Chondrocyte (in vitro differentiated cells): ENCODE measurements at regions not wholly inside any gene's neighbourhood (a gene's known extent, or its start where the extent isn't known, plus 50 kb on each side); places are given as distances from the start of the nearest gene placed in this dataset.

Experiments used
- DNase-seq: peaks from one replicate; pipeline ENCODE4 v3.0.0; 2021; ENCODE audit warnings: mixed read lengths, low spot score
- H3K27ac Mint-ChIP-seq: one replicate; pipeline ENCODE4 v1.8.0; 2021; ENCODE audit warnings: mild to moderate bottlenecking, moderate library complexity, mixed read lengths; ENCODE audit not compliant: unreplicated experiment
- H3K27me3 Mint-ChIP-seq: 2 replicates; pipeline ENCODE4 v1.8.0; 2021; ENCODE audit warnings: low read depth, mixed read lengths
- H3K36me3 Mint-ChIP-seq: 2 replicates; pipeline ENCODE4 v1.8.0; 2021; ENCODE audit warnings: low read depth, mixed read lengths
- H3K4me1 Mint-ChIP-seq: 2 replicates; pipeline ENCODE4 v1.8.0; 2021; ENCODE audit warnings: low read depth, mild to moderate bottlenecking, mixed read lengths
- H3K4me3 Mint-ChIP-seq: one replicate; pipeline ENCODE4 v1.8.0; 2021; ENCODE audit warnings: mild to moderate bottlenecking, moderate library complexity, mixed read lengths; ENCODE audit not compliant: unreplicated experiment
- H3K9me3 Mint-ChIP-seq: 2 replicates; pipeline ENCODE4 v1.8.0; 2021; ENCODE audit warnings: low read depth, mixed read lengths
- CTCF ChIP-seq: fragments of 200-600 bp; sonication (generic); IDR thresholded peaks from 2 replicates; pipeline ENCODE4 v1.5.0; 2021; ENCODE audit warnings: antibody characterized with exemption, mild to moderate bottlenecking, moderate library complexity

GRCh38 chr2:45138904-45139303, 129.7 kb upstream of the SIX2 start:
- peaks cover under 1% of the 10 kb centered on the region for H3K9me3 Mint-ChIP-seq
- no peak for TF ChIP-seq CTCF
- peaks cover 11% of the 10 kb centered on the region for H3K4me1 Mint-ChIP-seq
- H3K36me3 Mint-ChIP-seq, result no peaks in the 10 kb centered on the region
- DNase-seq, result no peak
- no peak overlapping the region for H3K27ac Mint-ChIP-seq
- no peak overlapping the region for H3K4me3 Mint-ChIP-seq
- peaks cover 5% of the 10 kb centered on the region for H3K27me3 Mint-ChIP-seq

GRCh38 chr2:45137966-45138695, 128.9 kb upstream of the SIX2 start:
- H3K36me3 Mint-ChIP-seq, result no peaks in the 10 kb centered on the region
- peaks cover 2% of the 10 kb centered on the region for H3K9me3 Mint-ChIP-seq
- no peaks in the 10 kb centered on the region for H3K27me3 Mint-ChIP-seq
- H3K4me1 Mint-ChIP-seq, result peaks cover 14% of the 10 kb centered on the region
- H3K27ac Mint-ChIP-seq, result no peak overlapping the region
- TF ChIP-seq CTCF, result no peak
- no peak overlapping the region for H3K4me3 Mint-ChIP-seq
- DNase-seq, result no peak

GRCh38 chr2:45134726-45135125, 125.5 kb upstream of the SIX2 start:
- peaks cover 2% of the 10 kb centered on the region for H3K9me3 Mint-ChIP-seq

GRCh38 chr2:45134014-45134413, 124.8 kb upstream of the SIX2 start:
- Mint-ChIP-seq H3K9me3 (peaks cover 2% of the 10 kb centered on the region), H3K27ac (no peak overlapping the region), H3K27me3 (no peaks in the 10 kb centered on the region), H3K36me3 (no peaks in the 10 kb centered on the region), H3K4me1 (peaks cover 27% of the 10 kb centered on the region), H3K4me3 (no peak overlapping the region)
- no peak for TF ChIP-seq CTCF
- DNase-seq, result no peak

More at GRCh38 chr2:45134726-45135125, 125.5 kb upstream of the SIX2 start:
- Mint-ChIP-seq H3K4me3 (no peak overlapping the region), H3K4me1 (peaks cover 27% of the 10 kb centered on the region), H3K36me3 (no peaks in the 10 kb centered on the region), H3K27ac (peak overlapping the region; percentile 67), H3K27me3 (no peaks in the 10 kb centered on the region)
- TF ChIP-seq CTCF, result no peak
- DNase-seq, result no peak

- DNase-seq, result no peak
- H3K4me1 Mint-ChIP-seq, result peaks cover 27% of the 10 kb centered on the region
- H3K27ac Mint-ChIP-seq, result no peak overlapping the region
- no peaks in the 10 kb centered on the region for H3K27me3 Mint-ChIP-seq
- peaks cover 2% of the 10 kb centered on the region for H3K9me3 Mint-ChIP-seq
- TF ChIP-seq CTCF, result no peak
- no peaks in the 10 kb centered on the region for H3K36me3 Mint-ChIP-seq
- H3K4me3 Mint-ChIP-seq, result no peak overlapping the region
Observed at GRCh38 chr2:45132551-45132950, 123.3 kb upstream of the SIX2 start.
